SK-N-SH (cell line): ENCODE measurements at regions not wholly inside any gene's neighbourhood (a gene's known extent, or its start where the extent isn't known, plus 50 kb on each side); places are given as distances from the start of the nearest gene placed in this dataset.
"Not testable (repeated sequence)": the region's sequence is repeated elsewhere in the genome, so short reads cannot be mapped to it uniquely, and the experiment has no call there.

Source experiments
- CTCF ChIA-PET: fragments of 300-600, 350-600 bp; formaldehyde crosslinking; extraction: SDS; loops from one replicate; lab custom pipeline; 2021; lab: Yijun Ruan, JAX
- POLR2A ChIA-PET: fragments of 350-600 bp; sonication (Branson Sonifier 250); formaldehyde crosslinking; extraction: SDS; loops from one replicate; lab custom pipeline; 2020; ENCODE audit warnings: antibody characterized with exemption, inconsistent platforms; lab: Yijun Ruan, JAX
- DNase-seq: peaks from one replicate; pipeline ENCODE4 v3.0.0; 2012
- H2AFZ ChIP-seq: fragments of 200-600 bp; sonication (generic); 2 replicates; pipeline ENCODE4 v1.8.1; 2016; ENCODE audit warnings: antibody characterized with exemption, mild to moderate bottlenecking, low read depth
- H3F3A ChIP-seq: fragments of 200-600 bp; sonication (generic); replicated peaks from 2 replicates; pipeline ENCODE3; 2016; ENCODE audit warnings: antibody characterized with exemption, mild to moderate bottlenecking; ENCODE audit not compliant: insufficient read depth
- H3K27ac ChIP-seq, 2 experiments: fragments of 200-500 bp in 1 of 2; fragments of 200-600 bp in 1 of 2; sonication (Bioruptor generic) in 1 of 2; sonication (generic), shearing (Covaris generic) in 1 of 2; 2 replicates each; pipeline versions ENCODE4 v1.5.1 to v1.6.1; 2014 to 2016; ENCODE audit warnings: low read depth in 2 of 2, inconsistent platforms in 1 of 2, low read length in 1 of 2, mild to moderate bottlenecking in 1 of 2, mixed read lengths in 1 of 2
- H3K27me3 ChIP-seq: fragments of 200-600 bp; sonication (generic), shearing (Covaris generic); 2 replicates; pipeline ENCODE4 v1.6.1; 2016; ENCODE audit warnings: mixed run types; ENCODE audit not compliant: insufficient read depth
- H3K36me3 ChIP-seq, 2 experiments: fragments of 200-500 bp in 1 of 2; fragments of 200-600 bp in 1 of 2; sonication (Bioruptor generic) in 1 of 2; sonication (generic) in 1 of 2; replicated peaks in 1 of 2; 2 replicates each; pipeline versions ENCODE3 to v1.5.1; 2014 to 2016; ENCODE audit warnings: low read length in 1 of 2, mild to moderate bottlenecking in 1 of 2; ENCODE audit not compliant: insufficient read depth in 2 of 2, control insufficient read depth in 1 of 2
- H3K4me1 ChIP-seq, 2 experiments: fragments of 200-500 bp in 1 of 2; fragments of 200-600 bp in 1 of 2; sonication (Bioruptor generic) in 1 of 2; sonication (generic), shearing (Covaris generic) in 1 of 2; 2 replicates each; pipeline versions ENCODE4 v1.5.1 to v1.6.1; 2014 to 2016; ENCODE audit warnings: low read depth in 1 of 2, low read length in 1 of 2, mixed run types in 1 of 2; ENCODE audit not compliant: insufficient read depth in 2 of 2, control insufficient read depth in 1 of 2
- H3K4me2 ChIP-seq: fragments of 200-600 bp; sonication (generic), shearing (Covaris generic); 2 replicates; pipeline ENCODE4 v1.6.1; 2017; ENCODE audit warnings: mixed run types
- H3K4me3 ChIP-seq, 2 experiments: fragments of 200-500 bp in 1 of 2; fragments of 200-600 bp in 1 of 2; sonication (Bioruptor generic) in 1 of 2; sonication (generic), shearing (Covaris generic) in 1 of 2; 2 replicates each; pipeline versions ENCODE4 v1.5.1 to v1.8.1; 2014 to 2016; ENCODE audit warnings: low read depth in 2 of 2, inconsistent platforms in 1 of 2, low read length in 1 of 2, mild to moderate bottlenecking in 1 of 2, mixed read lengths in 1 of 2, moderate library complexity in 1 of 2
- H3K79me2 ChIP-seq: fragments of 200-600 bp; sonication (generic); 2 replicates; pipeline ENCODE4 v1.8.1; 2017; ENCODE audit warnings: mild to moderate bottlenecking; ENCODE audit not compliant: insufficient read depth
- H3K9ac ChIP-seq: fragments of 200-600 bp; sonication (generic); 2 replicates; pipeline ENCODE4 v1.6.1; 2017; ENCODE audit warnings: mixed run types
- H3K9me2 ChIP-seq: fragments of 200-600 bp; sonication (generic); 2 replicates; pipeline ENCODE4 v1.6.1; 2017; ENCODE audit warnings: mixed run types
- H3K9me3 ChIP-seq: fragments of 200-600 bp; sonication (generic); 2 replicates; pipeline ENCODE4 v1.6.1; 2017; ENCODE audit warnings: mixed run types, mild to moderate bottlenecking, moderate library complexity
- H4K20me1 ChIP-seq: fragments of 200-600 bp; sonication (generic); 2 replicates; pipeline ENCODE4 v1.6.1; 2017; ENCODE audit warnings: mild to moderate bottlenecking, mixed run types; ENCODE audit not compliant: insufficient read depth
- IRF3 ChIP-seq: fragments of 150-350 bp; IDR thresholded peaks from 2 replicates; pipeline ENCODE4 v1.6.1; 2016; ENCODE audit warnings: mild to moderate bottlenecking, low read depth, low read length
- POLR2AphosphoS5 ChIP-seq: IDR thresholded peaks from 2 replicates; pipeline ENCODE4 v1.6.1; 2012; ENCODE audit warnings: low read depth, low read length
- RFX5 ChIP-seq: IDR thresholded peaks from 2 replicates; pipeline ENCODE4 v1.6.1; 2012; ENCODE audit warnings: mild to moderate bottlenecking, improper control_type of control experiment, low read length
- SMC3 ChIP-seq: IDR thresholded peaks from 2 replicates; pipeline ENCODE4 v1.6.1; 2012; ENCODE audit warnings: low read depth, low read length, improper control_type of control experiment
- TAF1 ChIP-seq: IDR thresholded peaks from 2 replicates; pipeline ENCODE4 v1.6.1; 2012; ENCODE audit warnings: low read depth, mild to moderate bottlenecking, low read length, moderate library complexity, borderline replicate concordance
- WGBS: methylation state at CpG from one replicate; pipeline ENCODE4 v1.1.6; 2017; ENCODE audit warnings: low lambda C conversion rate; 5-methylcytosine and 5-hydroxymethylcytosine counted together
- TF ChIP-seq, protein P1 (sequence below): fragments of 200-600 bp; sonication (generic); IDR thresholded peaks from 2 replicates; pipeline ENCODE4 v1.6.1; 2017; ENCODE audit warnings: antibody characterized with exemption, mild to moderate bottlenecking, moderate library complexity
- TF ChIP-seq, protein P2 (sequence below): IDR thresholded peaks from 2 replicates; pipeline ENCODE4 v1.4.0; 2012; ENCODE audit warnings: low read depth, borderline replicate concordance

DNA sequence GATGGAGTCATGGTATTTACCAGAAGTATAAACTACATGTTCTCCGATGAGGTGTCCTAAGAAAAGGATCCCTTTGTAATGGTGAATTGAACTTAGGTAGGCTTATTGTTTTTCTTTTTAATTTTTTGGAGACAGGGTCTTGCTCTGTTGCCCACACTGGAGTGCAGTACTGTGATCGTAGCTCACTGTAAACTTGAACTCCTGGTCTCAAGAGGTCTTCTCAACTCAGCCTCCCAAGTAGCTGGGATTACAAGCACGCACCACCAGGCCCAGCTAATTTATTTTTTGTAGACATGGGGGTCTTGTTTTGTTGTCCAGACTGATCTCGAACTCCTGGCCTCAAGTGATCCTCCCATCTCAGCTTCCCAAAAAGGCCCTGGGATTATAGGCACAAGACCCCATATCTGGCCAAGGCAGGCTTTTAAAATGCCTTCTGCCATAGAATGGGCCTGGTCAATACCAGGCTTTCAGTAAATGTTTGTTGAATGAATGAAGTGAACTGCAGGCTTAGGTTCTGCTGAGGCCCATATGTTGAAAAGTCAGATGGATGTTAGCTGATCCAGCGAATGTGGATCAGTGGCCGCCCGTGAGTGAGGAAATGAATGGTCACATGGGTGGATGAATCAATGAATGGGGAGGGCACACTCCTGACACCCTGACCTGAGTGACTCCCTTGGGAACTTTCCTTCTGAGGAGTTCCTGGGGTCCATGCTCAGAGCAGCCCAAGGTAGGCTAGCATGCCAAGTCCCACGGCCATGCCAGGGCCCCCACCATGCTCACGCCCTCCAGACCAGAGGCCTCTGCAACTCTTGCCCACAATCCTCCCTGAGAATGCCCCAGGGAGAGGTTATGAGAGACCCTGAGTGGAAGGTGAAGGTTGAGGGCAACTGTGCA is 118.0 kb upstream of the MYCN start (continued):
- TF ChIP-seq, protein P1, sequence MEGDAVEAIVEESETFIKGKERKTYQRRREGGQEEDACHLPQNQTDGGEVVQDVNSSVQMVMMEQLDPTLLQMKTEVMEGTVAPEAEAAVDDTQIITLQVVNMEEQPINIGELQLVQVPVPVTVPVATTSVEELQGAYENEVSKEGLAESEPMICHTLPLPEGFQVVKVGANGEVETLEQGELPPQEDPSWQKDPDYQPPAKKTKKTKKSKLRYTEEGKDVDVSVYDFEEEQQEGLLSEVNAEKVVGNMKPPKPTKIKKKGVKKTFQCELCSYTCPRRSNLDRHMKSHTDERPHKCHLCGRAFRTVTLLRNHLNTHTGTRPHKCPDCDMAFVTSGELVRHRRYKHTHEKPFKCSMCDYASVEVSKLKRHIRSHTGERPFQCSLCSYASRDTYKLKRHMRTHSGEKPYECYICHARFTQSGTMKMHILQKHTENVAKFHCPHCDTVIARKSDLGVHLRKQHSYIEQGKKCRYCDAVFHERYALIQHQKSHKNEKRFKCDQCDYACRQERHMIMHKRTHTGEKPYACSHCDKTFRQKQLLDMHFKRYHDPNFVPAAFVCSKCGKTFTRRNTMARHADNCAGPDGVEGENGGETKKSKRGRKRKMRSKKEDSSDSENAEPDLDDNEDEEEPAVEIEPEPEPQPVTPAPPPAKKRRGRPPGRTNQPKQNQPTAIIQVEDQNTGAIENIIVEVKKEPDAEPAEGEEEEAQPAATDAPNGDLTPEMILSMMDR, result no peak

- no peak for TF ChIP-seq SMC3
- no peak for TF ChIP-seq POLR2AphosphoS5
- TF ChIP-seq, protein P2, sequence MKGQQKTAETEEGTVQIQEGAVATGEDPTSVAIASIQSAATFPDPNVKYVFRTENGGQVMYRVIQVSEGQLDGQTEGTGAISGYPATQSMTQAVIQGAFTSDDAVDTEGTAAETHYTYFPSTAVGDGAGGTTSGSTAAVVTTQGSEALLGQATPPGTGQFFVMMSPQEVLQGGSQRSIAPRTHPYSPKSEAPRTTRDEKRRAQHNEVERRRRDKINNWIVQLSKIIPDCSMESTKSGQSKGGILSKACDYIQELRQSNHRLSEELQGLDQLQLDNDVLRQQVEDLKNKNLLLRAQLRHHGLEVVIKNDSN, result no peak
- TF ChIP-seq TAF1, result no peak
- TF ChIP-seq RFX5, result no peak
- TF ChIP-seq, protein P1, result no peak
- TF ChIP-seq IRF3, result no peak
- WGBS, result 30% methylated on average over 10 of the region's 10 CpGs
- CTCF ChIA-PET, result interaction anchor here (1.4 kb wide), 1 partner anchor 116 kb away, joined by 4 read pairs; no protein-coding TSS in a partner anchor
- Histone ChIP-seq H3K4me1 (peaks cover 0 to 29% of the 10 kb centered on the region in 2 experiments; a peak in 1 of 4 replicates), H3K9me2 (no peaks in the 10 kb centered on the region), H3K4me3 (no peak overlapping the region), H3F3A (no peaks in the 10 kb centered on the region), H4K20me1 (no peaks in the 10 kb centered on the region), H3K9ac (no peak overlapping the region), H3K9me3 (0 out of 2 replicates have a peak, but pooled peaks cover 6% of the 10 kb centered on the region), H3K27me3 (no peaks in the 10 kb centered on the region), H3K4me2 (no peak overlapping the region), H3K79me2 (no peaks in the 10 kb centered on the region), H2AFZ (no peak overlapping the region), H3K36me3 (no peaks in the 10 kb centered on the region), H3K27ac (no peak overlapping the region)
- DNase-seq, result no peak
- POLR2A ChIA-PET, result no interaction called here
Measured at GRCh38 chr2:15823459-15824396, 116.6 kb upstream of the MYCN start.

DNA sequence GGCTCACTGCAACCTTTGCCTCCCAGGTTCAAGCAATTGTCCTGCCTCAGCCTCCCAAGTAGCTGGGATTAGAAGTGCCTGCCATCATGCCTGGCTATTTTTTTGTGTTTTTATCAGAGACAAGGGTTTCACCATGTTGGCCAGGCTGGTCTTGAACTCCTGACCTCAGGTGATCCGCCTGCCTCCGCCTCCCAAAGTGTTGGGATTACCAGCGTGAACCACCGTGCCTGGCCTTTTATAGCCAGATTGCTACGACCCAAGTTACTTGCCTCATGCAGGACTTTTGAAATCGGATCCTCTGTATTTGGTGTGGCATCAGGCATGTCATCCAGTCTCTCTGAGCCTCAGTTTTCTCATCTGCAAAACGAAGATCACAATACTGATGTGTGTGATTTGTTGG is 115.9 kb upstream of the MYCN start:
- not testable (repeated sequence) for H3K9me3 ChIP-seq, H3K27ac ChIP-seq, H3K9me2 ChIP-seq, H3K9ac ChIP-seq, H2AFZ ChIP-seq, H3K4me3 ChIP-seq, H4K20me1 ChIP-seq, H3K27me3 ChIP-seq, H3K36me3 ChIP-seq, H3F3A ChIP-seq, H3K79me2 ChIP-seq, DNase-seq, H3K4me2 ChIP-seq
- peaks cover 0 to 22% of the 10 kb centered on the region in 2 experiments; a peak in 1 of 4 replicates for H3K4me1 ChIP-seq
- 43% methylated on average over 7 of the region's 7 CpGs for WGBS
- CTCF ChIA-PET, result interaction anchor here (1.4 to 2.6 kb wide), 3 partner anchors 11 to 187 kb away, joined by 3 to 12 read pairs (median 4); no protein-coding TSS in a partner anchor
- POLR2A ChIA-PET, result interaction anchor here (2.0 kb wide), 1 partner anchor 14 kb away, joined by 4 read pairs; no protein-coding TSS in a partner anchor
